ENCODE measurements at regions not wholly inside any gene's neighbourhood (a gene's known extent, or its start where the extent isn't known, plus 50 kb on each side); places are given as distances from the start of the nearest gene placed in this dataset.

DNA sequence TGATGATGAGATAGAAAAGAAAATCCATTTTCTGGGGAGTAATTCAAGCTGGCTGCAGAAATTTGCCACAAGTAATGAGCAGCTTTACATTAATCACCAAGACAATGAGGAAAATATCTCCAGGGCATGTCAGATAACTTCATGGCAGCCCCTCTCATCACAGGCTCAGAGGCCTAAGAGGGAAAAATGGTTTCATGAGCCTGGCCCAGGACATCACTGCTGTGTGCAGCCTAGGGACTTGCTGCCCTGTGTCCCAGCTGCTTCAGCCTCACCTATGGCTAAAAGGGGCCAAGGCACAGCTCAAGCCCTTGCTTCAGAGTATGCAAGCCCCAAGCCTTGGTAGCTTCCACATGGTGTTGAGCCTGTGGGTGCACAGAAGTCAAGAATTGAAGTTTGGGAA lies 161.7 kb downstream of the OPA1 start:
- no peak for DNase-seq

DNA sequence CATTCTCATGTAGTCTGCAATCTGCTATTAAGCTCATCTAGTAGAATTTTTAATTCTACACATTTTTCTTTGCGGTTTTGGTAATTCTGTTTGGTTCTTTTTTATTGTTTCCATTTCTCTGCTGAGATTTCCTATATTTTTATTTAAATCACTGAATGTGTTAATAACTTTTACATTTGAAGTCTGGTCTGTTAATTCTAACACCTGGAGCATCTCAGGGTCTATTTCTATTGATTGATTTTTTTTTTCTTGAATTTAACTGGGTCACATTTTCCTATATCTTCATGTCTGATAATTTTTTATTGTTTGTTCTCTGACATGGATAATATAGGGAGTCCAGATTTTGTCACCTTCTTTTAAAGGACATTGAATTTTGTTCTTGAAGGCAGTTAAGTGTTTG lies 163.5 kb downstream of the OPA1 start:
- no peak for DNase-seq

DNA sequence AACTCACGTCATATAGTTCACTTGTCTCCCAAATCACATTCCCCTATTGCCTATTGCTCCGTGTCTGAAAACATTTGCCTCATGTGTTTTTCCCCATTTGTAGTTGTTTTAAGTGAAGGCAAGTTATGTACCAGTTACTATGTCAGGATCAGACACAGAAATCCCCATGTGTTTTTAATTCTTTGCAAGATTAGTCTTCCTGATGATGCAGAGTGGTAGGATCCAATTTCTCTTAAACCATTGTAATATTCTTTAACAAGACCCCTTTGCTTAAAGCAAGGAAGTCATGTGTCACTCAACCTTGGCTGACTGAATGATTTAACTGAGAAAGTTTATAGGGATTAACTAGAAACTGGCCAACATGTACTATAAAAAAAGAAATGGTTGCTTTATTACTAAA lies 164.4 kb downstream of the OPA1 start:
- no peak for DNase-seq

DNA sequence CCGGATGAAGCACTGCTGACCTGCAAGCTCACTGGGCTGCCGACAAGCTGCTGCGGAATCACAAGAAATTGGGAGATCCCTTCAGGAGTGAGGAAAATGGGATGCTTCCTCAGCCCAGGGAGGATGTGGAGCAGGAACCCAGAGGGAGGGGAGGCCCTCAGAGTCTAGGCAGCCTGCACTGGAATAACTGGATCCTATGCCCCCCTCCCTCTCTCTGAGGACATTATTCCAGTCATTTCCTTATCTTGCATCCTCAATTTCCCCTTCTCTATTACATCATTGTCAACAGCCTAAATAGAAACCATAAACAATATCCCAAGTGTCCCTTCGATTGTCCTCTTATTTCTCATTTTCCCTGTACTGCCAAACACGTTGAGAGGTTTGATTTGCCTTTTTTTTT lies 169.0 kb downstream of the OPA1 start:
- no peak for DNase-seq

DNA sequence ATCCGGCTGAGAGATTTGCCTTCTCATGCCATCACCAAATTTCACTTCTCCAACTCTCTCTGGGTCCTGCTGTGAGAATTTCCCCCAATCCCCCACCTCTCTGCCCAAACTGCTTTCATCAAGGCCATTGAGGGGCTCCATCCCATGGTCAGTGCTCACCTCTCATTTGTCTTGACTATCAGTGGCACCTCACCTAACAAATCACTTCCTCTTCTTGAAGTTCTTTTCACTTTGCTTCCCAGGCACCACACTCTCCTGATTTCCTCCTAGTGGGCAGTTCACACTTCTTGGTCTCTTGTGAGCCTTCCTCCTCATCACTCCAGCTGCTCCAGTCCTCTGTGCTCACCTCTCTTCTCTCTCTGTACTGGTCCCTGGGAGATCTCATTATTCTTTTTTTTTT lies 169.6 kb downstream of the OPA1 start:
- DNase-seq = no peak

DNA sequence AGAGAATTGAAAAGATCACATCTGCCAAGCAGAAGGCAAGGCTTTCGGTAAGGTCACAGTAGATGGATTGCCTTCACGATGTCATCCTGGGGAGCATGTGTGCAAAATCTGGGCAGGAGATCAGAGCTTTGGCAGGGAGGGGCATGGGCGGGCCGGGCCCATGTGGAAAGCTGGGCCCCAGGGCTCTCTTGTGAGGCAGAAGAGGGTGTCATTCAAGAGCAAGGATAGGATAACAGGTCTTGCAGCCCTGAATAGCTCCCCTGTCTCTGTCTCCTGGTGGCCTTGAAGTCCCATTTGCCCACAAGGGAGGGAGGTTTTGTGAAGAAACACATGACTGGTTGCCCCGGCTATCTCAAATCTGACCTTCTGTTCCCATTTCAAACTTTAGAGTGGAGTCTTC lies 172.0 kb downstream of the OPA1 start:
- DNase-seq = no peak

DNA sequence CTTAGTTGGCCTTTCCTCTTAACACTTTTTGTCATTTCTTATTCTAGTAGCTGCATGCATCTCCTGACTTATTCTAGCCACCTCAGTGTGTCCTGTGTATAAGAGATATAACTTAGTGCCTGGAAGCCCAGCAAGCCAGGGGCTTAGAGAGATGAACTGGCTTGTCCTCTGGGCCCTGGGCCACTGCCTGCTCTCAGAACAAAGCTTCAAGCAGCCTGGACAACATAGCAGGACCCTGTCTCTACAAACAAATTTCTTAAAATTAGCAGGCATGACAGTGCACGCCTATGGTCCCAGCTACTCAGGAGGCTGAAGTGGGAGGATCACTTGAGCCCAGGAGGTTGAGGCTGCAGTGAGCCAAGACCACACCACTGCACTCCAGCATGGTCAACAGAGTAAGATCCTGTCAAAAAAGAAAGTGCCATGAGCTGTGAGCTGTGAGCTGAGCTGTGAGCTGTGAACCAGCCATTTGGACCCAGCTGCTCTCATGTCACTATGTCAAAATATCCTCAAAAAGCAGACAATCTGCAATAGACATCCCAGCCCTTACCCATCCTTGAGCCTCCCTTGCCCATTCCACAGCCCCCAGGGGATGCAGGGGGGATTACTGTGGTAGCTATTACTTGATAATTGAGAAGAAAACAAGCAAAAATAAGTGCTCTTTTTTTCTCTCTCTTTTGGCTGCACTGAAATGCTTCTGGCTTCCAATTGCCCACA lies 174.5 kb downstream of the OPA1 start:
- DNase-seq = no peak

DNA sequence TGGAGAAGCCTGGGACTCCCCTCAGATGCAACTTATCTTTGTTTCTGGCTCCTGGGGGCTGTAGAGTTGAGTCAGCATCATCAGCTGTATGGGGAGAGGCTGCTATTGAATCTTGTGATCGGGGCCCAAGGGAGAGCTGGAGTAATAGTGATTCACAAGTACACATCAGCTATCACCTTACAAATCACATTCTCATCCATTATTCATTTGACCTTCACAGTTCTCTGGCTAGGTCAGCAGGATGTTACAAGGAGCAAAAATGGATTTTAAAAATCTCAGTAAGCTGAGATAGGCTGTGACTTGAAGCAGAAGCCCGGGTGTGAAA lies 175.0 kb downstream of the OPA1 start:
- DNase-seq = no peak

DNA sequence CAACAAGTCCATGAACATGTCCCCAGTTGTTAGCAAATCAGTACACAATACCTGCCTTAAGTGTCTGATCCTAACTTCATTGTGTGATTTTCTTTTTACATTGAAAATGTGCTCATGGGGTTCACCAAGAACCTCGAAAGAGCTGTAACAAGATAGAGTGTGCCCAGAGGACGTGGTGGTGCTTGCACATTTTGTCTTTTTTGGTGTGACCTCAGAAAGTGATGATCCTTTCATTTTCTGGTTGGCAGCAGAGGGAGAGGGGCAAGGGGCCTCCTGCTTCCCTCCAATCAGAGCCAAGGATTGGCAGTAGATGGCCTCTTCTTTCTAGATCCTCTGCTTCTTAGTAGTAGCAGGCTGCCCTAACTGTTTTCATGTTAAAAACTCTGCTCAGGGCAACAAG lies 176.4 kb downstream of the OPA1 start:
- DNase-seq = no peak

DNA sequence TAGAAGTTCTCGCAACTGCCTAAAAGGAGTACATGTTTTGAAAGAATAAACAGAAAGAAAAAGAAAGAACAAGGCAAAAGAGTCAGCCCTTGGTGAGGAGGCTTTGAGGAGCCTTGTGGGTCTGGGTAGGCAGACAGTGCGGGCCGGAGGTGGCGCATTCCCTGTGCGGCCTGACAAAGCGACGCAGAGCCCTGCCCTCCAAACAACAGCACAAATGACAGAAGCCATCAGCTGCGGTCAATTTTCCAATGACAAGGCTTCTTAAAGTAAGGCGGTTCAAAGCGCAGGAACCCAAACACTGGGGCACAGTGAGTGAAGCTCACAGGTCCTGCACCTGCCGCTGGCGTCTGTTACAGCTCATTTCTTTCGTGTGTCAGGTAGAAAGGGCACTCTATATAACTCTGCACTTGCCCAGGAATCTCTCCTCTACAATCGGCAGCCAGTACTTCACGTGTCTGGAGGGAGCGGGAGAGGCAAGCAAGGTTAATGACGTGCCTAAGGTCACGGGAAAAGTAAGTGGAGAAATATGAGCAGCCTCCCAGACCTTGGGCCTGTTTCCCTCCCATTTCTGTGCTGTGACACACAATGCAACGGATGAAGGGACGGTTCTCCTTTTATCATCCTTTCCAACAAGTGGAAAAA lies 178.1 kb downstream of the OPA1 start:
- no peak for DNase-seq

DNA sequence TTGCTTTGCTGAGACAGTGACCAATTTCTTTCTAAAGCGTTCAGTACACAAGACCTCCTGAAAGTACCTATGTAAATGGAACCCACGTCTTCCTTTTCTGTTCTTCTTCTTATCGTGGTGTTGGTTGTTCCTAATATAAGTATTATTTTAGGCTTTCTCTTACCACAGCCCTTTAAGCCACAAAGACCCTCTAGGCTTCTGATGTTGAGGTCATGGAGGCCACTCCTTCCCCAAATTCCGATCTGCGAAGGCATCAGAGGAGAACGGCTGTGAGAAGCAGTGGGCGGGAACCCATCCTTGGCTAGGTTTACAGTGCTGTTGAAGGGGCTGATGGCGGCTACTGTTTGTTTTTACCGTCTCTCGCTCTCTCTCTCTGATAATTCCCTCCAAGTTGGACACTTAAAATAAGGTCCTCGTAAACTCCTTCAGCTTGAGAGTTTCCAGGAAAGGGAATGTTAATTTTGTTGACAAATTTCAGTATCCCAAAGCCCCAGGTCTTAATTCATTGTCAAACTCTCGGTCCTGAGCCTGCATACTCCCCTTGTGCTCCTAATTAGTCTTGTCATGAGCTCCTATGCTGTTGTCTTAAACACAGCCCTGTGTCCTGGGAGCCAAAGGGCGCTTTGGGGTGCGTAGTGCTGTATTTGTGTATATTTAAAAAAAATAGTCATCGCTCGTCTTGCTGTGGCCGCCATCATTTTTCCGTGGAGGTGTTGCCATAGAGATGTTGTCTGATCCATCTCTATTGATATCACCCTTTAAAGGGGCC lies 178.8 kb downstream of the OPA1 start:
- no peak for DNase-seq

DNA sequence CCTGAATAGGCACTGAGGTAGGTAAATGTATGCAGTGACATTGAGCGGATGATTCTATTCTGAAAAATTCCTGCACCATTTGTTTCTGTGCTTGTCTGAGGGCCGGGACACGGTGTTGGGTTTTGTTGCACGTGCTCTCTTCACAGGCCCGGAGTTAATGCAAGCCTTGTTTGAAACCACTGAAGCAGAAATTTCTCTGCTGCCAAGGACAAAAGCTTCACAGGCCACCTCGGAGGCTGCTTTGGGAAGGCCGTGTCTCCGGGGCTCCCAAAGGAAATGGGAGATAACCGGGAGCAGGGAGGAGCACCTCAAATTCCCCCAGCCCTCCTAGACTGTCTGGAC lies 179.4 kb downstream of the OPA1 start:
- DNase-seq = no peak

DNA sequence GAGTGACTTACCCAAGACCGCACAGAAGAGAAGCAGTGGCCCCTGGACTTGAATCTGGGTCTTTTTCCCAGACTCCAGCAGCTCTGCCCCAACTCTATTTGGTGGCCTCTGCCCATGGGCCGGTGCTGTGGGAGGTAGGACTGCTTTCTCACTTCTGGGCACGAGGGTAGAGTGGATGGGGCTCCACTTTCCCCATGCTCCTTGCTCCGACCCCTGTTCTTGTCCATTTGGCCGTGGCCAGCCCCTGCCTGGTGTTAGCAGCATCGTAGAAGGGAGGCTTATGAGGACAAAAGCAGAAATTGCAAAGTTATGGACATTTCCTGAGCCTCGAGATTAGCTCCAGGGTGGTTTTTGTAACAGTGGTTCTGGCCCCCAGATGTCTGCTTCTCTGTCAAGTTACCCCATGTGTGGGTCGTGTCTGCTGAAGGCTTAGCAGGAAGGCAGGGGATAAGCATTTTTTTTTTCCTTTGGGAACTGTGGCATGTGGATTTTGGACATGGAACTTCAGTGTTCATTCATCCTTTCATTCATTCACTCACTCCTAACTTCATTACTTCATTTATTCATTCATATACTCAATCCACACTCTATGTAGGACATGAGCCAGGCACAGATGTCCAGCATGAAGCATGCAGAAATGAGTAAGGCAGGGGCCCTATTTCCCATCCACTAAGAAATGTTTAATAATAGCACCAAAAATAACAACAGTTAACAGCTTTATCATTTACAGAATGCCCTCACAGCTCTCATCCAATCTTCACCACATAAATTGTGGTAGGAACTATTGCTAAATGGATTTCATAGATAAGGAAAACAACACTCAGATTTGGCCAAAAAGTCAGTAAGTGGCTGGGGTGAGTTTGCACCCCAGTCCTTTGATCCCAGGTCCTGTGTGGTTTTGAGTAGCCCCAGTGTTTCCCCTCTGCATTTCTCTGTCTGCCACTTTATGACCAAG lies 180.5 kb downstream of the OPA1 start:
- no peak for DNase-seq

DNA sequence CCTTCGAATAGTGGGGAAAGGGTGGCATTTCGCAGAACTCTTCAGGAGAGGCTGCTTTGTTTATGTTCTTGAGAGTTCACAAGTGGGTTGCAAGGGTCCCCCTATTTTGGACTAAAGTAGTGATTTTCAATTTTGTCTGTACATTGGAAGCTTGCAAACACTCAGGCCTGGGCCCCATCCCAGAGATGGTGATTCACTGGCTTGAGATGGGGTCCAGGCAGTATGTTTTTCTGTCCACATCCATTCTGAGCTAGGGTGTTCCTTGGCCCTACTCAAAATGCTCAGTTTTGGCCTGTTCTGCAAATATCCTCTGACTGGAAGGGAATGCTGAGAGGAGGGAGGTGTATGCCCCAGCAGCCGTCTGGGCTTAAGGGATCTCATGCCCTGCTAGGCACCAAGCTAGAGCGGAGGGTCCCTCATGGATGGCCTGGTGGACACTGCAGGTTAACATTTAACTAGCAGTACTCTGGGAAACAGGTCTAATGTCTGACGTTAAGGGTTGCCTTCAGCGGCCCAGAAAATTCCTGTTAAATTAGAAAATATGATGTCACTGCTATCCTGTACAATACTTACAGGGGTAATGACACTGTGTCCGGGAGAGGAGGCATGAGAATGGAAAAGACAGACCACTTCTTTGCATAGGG lies 181.4 kb downstream of the OPA1 start:
- no peak for DNase-seq

DNA sequence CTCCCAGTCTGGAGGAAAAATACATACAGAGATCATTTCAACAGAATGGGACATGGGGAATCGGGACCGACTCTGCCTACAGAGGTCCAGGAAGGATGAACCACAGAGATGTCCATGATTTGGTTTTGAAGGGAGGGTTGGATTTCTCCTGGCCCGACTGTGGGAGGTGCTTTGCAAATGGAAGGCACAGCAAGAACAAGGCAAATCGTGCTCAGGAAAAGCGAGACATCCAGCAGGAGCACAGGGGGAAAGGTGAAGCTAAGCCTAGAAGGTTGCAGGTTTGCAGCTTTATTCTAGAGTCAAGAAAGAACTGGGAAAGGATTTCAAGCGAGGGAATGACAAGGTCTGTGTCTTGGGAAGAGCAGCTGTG lies 181.9 kb downstream of the OPA1 start:
- no peak for DNase-seq

DNA sequence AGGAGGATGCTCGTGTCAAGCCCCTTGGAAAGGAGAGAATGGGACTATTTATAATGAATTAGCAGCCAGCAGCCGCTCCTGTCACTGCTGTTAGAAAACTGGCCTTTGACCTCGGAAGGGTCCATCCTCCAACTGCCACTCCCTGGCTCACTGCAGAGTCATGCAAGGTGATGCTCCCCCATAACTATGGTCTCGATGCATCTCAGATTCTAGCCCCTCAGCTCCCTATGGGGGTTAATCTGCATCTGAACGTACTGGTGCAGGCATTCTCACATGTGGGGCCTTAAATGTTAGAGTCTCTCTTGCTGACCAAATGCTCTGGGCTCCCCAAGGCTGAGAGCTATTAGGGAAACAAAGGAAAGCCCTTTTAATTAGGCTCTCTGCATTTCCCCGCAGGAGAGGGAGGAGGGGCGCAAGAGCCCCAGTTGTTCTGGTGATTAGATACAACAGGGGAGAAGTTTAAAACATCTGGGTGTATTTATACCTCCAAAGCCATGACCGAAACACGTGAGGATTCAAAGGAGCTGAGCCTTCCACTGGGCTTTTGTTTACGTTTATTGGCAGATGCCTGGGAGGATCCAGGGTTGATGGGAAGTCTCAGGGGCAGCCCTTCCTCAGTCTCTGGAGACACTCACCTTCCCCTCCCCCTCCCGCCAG lies 182.5 kb downstream of the OPA1 start:
- DNase-seq = no peak

DNA sequence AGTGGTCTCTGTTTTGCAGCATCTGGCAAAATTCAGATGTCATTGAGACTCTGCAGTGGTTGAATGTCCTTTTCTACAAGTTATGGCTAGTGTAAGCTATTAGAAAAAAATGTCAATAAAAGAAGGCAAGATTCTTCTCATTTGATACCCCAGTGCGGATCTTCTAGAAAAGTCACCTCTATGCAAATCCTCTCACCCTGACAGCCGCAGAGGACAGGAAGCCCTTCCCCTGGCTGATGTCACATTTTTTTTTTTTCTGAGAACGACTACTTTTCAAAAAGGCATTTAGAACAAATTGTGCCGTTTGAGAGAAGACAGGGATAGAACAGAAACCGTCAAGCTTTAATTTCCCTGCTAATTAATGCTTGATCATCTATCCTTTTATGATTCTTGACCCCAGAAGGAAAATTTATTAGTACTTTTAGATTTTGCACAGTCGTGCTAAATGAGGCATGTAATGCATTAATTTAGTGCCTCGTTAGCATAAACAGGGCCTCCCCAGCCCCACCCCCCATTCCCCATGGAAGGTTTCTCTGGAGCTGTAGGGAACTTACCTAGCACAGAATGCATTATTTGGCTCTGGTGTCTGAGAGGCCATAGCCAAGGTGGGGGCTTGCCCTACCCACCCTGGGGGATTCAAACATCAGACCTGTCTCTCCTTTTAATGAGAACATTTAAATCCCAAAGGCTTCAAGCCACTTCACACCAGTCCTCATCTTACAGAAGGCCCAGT lies 183.8 kb downstream of the OPA1 start:
- DNase-seq = no peak

DNA sequence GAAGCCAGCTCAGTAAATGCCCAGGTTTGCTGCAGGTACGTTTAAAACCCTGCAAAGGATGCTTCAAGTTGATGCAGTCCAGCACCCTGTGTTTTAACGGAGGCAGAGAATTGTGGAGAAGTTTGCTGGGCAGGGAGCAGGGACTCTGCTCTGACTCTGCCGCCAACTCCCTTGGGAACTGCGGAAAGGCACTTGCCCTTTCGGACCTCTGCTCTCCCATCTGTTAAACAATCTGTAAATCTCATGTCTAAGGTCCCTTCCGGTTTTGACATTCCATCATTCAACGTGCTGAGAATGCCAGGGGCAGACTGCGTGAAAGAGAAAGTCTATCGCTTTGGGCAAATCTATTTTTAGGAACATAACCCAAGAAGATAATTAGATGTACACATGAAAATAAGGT lies 184.5 kb downstream of the OPA1 start:
- no peak for DNase-seq

DNA sequence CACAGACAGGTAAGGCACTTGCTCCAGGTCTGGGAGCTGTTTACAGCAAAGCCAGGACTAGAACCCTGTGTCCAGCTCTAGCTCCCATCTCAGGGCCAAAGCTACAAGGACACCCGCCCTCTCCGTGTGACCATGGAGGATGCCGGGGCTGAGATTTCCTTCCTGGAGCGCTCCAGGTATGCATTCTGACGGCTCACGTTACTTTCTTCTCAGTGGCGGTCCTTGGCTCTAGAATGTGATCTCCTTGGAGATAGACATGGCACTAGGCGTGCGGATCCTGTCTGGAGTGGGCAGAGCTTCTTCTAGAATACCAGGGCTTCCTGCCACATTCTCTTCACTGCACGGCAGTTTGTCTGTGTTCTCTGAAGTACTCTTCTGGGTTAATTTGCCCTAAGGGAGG lies 185.7 kb downstream of the OPA1 start:
- no peak for DNase-seq

DNA sequence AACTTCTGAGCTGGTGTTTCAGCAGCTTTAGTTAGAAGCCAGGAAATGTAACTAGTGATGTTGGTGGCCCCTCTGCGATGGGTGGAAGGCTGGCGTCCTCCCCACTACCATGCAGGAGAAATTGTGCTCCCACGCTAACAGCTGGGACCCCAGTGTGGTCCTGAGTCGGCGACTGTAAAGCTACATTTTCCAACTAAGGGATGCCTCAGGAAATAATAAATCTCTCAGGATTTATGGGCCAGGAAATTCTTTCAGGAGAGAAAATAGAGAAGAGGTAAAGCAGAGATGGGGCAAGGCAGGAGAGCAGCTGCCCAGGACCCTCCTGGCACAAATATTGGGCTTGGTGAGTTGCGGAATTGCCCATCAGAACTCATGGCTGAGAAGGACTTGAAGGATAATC lies 186.9 kb downstream of the OPA1 start:
- DNase-seq = no peak

DNA sequence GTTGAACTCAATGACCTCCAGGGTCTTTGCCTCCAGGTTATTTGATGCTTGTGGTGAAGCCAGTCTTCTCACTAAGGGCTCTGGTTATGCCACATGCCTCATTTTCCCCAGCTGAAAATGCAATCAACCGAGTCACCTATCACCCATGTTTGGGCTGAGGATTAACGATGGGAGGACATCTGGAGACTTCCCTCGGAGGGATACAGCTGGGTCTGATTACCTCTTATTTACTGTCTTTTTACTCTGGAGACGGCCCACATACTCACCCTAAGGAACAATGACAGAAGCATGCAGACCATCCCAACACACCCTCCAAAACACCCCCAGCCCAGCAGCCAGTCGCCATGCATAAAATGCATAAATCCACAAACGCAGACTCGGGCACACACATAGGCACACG lies 187.4 kb downstream of the OPA1 start:
- no peak for DNase-seq

Measured in stimulated activated CD4-positive, alpha-beta T cell treated with anti-CD3 and anti-CD28 coated beads, Interleukin-2, amount 100 ng/mL, for 24 hours (primary cell).